Stimulated activated CD4-positive, alpha-beta T cell treated with anti-CD3 and anti-CD28 coated beads, Interleukin-12 subunit alpha, Interleukin-12 subunit beta, amount 100 ng/mL, for 24 hours (primary cell): ENCODE measurements at regions not wholly inside any gene's neighbourhood (a gene's known extent, or its start where the extent isn't known, plus 50 kb on each side); places are given as distances from the start of the nearest gene placed in this dataset.
"Not testable (repeated sequence)": the region's sequence is repeated elsewhere in the genome, so short reads cannot be mapped to it uniquely, and the experiment has no call there.

Source experiments
- DNase-seq, 2 experiments: peaks; one replicate each; pipeline ENCODE4 v3.0.0-alpha.2; 2020; ENCODE audit warnings: low read depth in 2 of 2

GRCh38 chr21:39082656-39083376 lies 100.4 kb downstream of the PSMG1 start:
- no peak for DNase-seq

- no peak for DNase-seq
Measured at GRCh38 chr21:39080366-39080765, 102.9 kb downstream of the PSMG1 start.

- no peak for DNase-seq
Measured at GRCh38 chr21:39079617-39080016, 103.6 kb downstream of the PSMG1 start.

DNA sequence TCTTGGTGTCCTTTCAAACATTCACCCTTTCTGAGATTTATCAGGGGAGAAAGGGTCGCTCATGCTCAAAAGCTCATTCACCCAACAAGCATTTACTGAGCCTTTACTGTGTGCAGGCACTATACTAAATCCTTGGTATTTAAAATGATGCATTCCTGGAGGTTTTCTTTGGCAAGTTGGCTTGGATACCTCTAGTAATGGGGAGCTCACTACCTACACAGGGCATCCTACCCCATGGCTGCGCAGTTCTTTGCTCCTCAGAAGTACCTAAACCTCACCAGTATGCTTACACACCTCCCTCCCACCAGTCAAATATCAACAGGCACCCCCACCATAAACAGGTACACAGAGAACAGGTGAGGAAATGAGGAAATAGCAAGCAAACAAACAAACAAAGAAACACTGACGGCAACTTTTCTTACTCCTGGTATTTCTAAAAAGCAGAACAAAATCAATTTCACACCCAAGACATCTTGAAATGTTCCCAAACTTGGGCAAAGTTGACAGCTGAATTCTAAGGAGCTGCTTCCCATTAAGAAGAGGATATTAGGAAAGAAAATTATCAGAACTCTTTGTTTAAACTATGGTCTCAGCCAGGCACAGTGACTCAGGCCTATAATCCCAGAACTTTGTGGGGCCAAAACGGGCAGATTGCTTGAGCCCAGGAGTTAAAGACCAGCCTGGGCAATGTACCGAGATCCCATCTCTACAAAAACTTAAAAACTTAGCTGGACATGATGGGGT lies 104.8 kb downstream of the PSMG1 start:
- no peak for DNase-seq

DNA sequence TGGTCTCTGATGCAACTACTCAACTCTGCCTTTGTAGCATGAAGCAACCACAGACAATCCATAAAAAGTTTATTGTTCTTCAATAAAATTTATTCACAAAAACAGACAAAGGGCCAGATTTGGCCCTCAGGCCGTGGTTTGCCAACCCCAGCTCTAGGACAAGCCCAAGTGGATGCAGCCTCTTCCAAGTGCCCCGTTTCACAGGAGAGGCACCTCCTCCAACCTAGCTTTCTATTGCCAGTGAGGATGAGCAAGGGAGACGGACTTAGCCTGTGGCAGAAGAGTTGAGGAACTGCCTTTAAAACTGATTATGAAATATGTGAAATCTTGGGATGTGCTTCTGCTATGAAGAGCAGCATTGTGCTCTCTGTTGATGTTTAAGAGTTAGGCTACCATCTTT lies 105.4 kb downstream of the PSMG1 start:
- DNase-seq: no peak

- DNase-seq: no peak
Measured at GRCh38 chr21:39074508-39074907, 108.7 kb downstream of the PSMG1 start.

- no peak for DNase-seq
Measured at GRCh38 chr21:39073717-39074116, 109.5 kb downstream of the PSMG1 start.

DNA sequence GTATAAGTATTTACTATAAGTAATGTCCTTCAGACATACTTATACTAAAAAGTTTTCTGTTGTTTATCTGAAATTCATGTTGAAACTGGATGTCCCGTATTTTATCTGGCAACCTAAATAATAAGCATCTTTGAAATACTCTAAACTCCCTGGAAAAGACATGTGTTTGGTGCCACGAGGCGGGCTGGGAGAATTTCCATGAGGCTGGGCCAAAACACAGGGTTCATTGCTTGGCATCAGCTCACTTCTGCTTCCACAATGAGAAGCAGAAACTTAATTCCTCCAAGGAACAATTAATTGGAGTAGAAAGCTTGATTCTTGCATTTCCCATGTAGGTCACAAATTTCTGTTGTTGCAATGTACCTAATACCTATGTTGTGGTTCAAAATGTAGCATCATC lies 110.2 kb downstream of the PSMG1 start:
- no peak for DNase-seq

- no peak for DNase-seq
Measured at GRCh38 chr21:39072468-39072867, 110.8 kb downstream of the PSMG1 start.

- no peak for DNase-seq
Measured at GRCh38 chr21:39071623-39072214, 111.5 kb downstream of the PSMG1 start.

- DNase-seq: not testable (repeated sequence)
Measured at GRCh38 chr21:39069856-39070255, 113.4 kb downstream of the PSMG1 start.

- no peak for DNase-seq
Measured at GRCh38 chr21:39066829-39067780, 116.1 kb downstream of the PSMG1 start.

GRCh38 chr21:39065917-39066316 lies 117.3 kb downstream of the PSMG1 start:
- DNase-seq: no peak

- no peak for DNase-seq
Measured at GRCh38 chr21:39064325-39065012, 118.8 kb downstream of the PSMG1 start.

- no peak for DNase-seq
Measured at GRCh38 chr21:39063517-39063916, 119.7 kb downstream of the PSMG1 start.

- no peak for DNase-seq
Measured at GRCh38 chr21:39062196-39062595, 121.1 kb downstream of the PSMG1 start.

DNA sequence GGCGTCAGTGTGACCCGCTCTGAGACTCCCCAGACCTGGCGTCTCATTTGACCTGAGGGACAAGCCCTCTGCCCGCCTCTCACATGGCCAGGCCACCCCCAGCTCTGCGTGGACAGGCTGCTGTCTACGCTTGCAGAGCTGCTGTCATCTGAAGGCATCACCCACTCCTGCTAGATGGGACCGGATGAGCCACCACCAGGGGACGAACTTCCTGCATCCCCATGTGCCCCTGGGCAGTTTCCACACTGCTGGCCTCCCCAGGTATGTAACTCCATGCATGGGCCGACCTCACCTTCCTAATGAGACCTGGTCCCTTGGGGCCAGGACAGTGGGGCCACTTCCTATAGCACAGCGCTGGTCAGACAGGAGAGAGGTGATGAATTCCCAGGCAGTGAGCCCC lies 121.5 kb downstream of the PSMG1 start:
- no peak for DNase-seq

- DNase-seq: no peak
Measured at GRCh38 chr21:39060485-39061083, 122.7 kb downstream of the PSMG1 start.

DNA sequence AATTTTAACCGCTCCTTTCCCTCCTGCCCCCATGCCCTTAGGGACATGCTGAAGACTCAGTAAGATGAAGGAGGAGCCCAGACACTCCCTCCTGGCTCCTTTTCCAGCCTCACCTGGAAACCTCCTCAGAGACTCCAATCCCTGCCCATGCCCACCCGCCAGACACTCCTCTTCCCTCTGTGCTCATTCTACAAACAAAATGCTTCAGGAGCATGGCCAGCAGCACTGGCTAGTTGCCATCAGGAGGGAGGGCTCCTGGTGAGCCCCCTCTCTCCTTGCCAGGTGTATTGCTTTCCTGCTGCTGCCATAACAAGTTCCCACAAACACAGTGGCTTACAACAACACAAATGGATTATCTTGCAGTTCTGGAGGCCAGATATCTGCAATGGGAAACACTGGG lies 126.1 kb downstream of the PSMG1 start:
- no peak for DNase-seq

DNA sequence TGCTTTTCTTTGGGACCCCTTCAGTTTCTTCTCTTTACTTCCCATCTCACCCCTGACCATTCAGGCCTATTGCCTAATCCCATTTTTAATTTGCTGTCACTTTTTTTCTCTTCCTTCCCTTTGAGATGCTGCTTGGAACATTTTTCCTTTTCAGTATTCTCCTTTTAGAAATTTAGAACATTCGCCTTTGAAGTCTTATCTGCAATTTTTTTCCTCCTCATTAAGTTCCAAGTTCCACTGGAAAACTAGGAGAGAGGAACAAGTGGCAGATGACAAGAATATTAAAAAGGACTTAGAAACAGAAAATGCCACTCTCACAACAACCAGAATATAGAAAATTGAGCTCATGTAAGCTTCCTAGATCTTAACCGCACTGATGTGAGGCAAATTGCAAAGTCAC lies 126.6 kb downstream of the PSMG1 start:
- no peak for DNase-seq
